Kasumi-1 (cell line): ENCODE measurements at regions not wholly inside any gene's neighbourhood (a gene's known extent, or its start where the extent isn't known, plus 50 kb on each side); places are given as distances from the start of the nearest gene placed in this dataset.

ENCODE experiments used
- DNase-seq, 2 experiments: peaks; one replicate each; lab custom pipeline; 2025; lab: John Stamatoyannopoulos, UW

GRCh38 chr10:131673396-131673795, 227.4 kb upstream of the PPP2R2D start:
- no peak for DNase-seq

DNA sequence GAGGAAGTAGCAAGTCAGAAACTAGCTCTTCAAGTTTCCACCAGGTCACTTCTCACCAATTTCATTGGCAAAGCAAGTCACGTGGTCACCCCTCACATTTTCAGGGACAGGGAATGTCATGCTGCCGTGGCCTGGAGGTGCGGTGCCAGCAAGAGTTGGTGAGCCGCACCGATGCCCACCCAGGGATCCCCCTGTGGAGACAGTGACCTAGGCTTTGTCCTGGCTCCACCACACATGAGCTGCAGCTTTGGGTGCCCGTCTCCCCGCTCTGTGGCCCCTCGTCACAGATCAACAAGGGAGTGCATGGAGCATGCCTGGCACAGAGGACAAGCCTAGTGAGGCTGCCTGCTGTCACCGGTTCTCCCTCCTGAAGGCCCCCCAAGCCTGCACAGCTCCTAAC, 226.7 kb upstream of the PPP2R2D start:
- DNase-seq, result no peak

GRCh38 chr10:131675104-131675503, 225.7 kb upstream of the PPP2R2D start:
- DNase-seq, result no peak

GRCh38 chr10:131676046-131676799, 224.6 kb upstream of the PPP2R2D start:
- DNase-seq, result no peak

GRCh38 chr10:131676800-131677421, 223.9 kb upstream of the PPP2R2D start:
- no peak for DNase-seq

- DNase-seq, result no peak
Measured at GRCh38 chr10:131677671-131678070, 223.1 kb upstream of the PPP2R2D start.

GRCh38 chr10:131678171-131678570, 222.6 kb upstream of the PPP2R2D start:
- no peak for DNase-seq

DNA sequence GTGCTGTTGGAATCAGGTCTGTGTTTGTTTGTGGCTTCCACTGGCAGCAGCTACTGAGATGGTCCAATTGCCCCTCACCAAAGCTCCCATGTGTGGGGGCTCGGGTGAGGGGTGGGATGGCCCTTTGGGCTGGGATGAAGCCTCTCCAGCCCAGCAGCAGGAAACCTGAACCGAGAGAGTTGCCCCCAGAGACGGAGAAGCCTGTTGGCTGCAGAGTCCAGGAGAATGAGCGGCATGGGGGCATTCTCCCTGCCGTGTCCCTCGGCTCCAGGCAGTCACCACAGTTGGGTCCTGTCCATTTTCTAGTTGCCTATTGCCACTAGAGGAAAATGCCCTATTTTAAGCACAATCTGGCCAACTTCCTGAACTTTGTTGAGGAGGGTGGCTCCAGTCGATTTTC, 222.2 kb upstream of the PPP2R2D start:
- no peak for DNase-seq

- no peak for DNase-seq
Measured at GRCh38 chr10:131679926-131680325, 220.9 kb upstream of the PPP2R2D start.

DNA sequence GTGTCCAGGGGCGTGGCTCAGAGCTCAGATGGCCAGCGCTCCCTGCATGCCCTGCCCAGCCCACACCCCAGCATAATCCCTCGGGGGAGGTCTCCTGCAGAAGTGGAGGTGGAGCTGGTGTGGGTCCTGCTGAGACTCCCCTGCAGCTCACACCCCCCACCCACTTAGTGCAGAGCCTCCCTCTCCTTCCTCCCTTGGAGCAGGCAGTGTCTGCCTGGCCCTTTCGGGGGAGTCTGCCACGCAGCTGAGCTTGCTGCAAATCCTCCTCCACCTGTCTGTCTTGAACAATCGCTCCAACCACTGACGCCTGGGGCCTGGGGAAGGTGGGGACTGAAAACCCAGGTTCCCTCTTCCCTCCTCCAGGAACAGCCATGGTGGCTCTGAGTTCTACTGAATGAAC, 219.7 kb upstream of the PPP2R2D start:
- DNase-seq, result no peak

DNA sequence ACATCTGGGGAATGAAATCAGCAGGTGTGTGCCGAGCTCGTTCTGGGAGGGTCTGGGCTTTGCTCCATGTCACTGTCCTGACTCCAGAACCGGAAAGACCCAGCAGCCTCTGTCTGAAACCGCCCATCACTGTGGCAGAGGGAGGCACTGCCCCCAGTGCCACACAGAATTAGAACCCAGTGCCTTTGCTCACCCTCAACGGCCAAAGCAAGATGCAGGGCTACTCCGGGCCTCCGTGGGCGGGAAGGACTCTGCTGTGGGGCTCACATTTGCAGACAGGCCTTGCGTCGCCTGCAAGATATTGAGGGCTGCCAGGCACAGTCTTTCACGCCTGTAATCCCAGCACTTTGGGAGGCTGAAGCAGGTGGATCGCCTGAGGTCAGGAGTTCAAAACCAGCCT, 219.2 kb upstream of the PPP2R2D start:
- no peak for DNase-seq

DNA sequence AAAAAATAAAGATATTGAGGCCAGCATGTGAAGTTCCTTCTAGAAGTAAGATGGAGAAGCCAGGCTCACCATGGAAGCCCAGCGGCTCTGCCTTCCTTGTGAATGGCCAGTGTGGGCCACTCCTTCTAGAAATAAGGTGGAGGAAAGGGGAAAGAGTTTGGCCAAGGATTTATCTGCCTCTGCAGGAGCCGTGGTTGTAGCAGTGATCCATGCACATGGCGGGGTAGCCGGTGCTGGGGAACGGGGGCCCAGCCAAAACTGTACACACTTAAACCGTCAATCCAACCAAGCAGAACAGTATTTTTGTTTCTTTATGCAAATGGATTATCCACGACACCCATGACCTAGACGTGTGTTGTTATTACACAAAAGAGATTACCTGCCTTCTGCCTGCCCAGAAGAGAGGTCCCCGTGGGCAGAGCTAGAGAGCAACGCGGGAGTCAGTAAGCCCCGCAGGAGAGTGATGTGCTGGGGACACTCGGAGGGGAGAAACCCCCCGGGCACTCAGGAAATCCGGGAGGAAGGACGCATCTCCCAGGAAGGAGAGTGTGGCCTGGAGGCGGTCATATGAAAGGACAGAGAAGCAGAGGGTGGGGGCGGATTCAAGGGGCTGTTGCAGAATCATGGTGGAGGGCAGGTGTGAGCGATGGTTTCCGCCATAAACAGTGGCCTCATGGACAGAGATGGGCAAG, 218.4 kb upstream of the PPP2R2D start:
- DNase-seq, result no peak

DNA sequence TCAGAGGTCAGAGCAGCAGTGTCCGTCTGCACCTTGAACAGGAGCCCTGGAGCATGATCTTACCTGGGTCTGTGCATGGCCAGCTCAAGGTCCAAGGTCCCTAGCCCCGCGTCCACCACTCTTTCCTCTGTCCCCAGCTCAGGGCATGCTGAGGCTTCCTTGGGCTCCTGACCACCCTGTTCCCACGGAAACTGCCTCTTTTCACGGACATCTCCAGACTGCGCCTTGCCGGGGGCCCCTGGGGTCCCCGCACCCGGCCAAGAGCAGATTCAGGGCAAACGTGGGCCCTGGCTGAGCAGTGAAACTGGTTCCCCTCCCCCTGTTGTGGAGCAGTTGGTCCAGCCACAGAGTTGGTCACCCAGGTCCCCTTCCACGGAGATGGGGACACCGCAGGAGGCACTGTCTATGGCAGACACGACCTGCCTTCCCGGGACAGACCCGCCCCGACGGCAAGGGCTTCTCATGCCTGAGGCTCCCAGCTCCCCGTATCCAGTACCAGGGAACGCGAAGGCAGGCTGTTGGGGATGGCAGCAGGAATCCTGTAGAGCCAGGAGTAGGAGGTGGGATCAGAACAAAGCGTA, 217.4 kb upstream of the PPP2R2D start:
- DNase-seq, result no peak

GRCh38 chr10:131683941-131684340, 216.9 kb upstream of the PPP2R2D start:
- no peak for DNase-seq

- no peak for DNase-seq
Measured at GRCh38 chr10:131685007-131685406, 215.8 kb upstream of the PPP2R2D start.

DNA sequence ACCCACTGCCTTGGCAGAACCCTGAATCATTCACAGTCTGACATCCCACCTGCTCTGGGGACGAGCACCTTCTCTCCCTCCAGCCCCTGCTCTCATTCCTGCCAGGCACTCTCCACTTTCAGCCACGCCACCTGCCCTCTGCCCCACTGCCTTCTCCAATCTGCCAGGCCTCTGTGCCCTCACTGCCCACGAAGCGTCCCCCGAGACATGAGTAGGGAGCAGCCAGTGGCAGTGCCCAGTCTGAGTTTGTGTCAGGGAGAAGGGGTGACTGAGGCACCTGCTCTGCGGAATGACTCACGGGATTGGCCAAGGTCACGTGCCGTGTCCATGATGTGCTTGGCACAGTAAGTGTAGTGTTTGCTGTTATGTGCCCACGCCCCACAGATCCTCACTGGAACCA, 215.2 kb upstream of the PPP2R2D start:
- DNase-seq, result no peak

GRCh38 chr10:131686781-131687420, 213.9 kb upstream of the PPP2R2D start:
- DNase-seq, result no peak

- no peak for DNase-seq
Measured at GRCh38 chr10:131688304-131688703, 212.5 kb upstream of the PPP2R2D start.

GRCh38 chr10:131689016-131689415, 211.8 kb upstream of the PPP2R2D start:
- DNase-seq, result no peak

DNA sequence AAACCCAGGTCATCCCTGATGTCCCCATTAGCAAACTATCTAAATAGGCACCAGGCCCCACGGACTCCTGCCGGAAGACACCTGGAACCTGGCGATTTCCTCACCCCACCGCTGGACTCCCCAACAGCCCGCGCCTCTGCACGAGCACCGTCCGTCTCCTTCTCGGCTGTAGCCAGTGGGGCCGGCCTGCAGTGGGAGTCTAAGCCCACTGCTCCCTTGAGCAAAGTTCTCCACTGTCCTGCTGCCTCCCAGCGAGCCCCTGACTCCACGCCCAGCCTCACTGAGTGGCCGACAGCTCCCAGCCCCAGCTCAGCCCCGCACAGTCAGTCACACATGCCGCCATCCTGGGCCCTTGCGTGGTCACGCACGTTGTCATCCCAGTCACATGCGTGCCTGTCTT, 211.3 kb upstream of the PPP2R2D start:
- no peak for DNase-seq

- DNase-seq, result no peak
Measured at GRCh38 chr10:131689954-131690757, 210.7 kb upstream of the PPP2R2D start.
